GM23338 (cell line): ENCODE measurements at regions not wholly inside any gene's neighbourhood (a gene's known extent, or its start where the extent isn't known, plus 50 kb on each side); places are given as distances from the start of the nearest gene placed in this dataset.

Source experiments
- ATAC-seq: fragments of 200-7000 bp; cut with Tn5 transposase; 3 replicates; pipeline ENCODE4 v1.9.1; 2020
- DNase-seq: peaks from one replicate; pipeline ENCODE4 v3.0.0-alpha.2; 2015; ENCODE audit warnings: low spot score
- H2AFZ ChIP-seq: fragments of 200-600 bp; sonication (generic); 2 replicates; pipeline ENCODE4 v1.8.0; 2016; ENCODE audit warnings: antibody characterized with exemption, mild to moderate bottlenecking, moderate library complexity
- H3F3A ChIP-seq: fragments of 200-600 bp; sonication (generic); replicated peaks from 2 replicates; pipeline ENCODE4 v1.8.0; 2017; ENCODE audit warnings: antibody characterized with exemption, mixed run types, low read depth
- H3K27ac ChIP-seq: fragments of 200-600 bp; sonication (generic); 2 replicates; pipeline ENCODE4 v1.6.1; 2016; ENCODE audit warnings: low read depth
- H3K27me3 ChIP-seq: fragments of 200-600 bp; sonication (generic); 2 replicates; pipeline ENCODE4 v1.8.0; 2016; ENCODE audit warnings: mild to moderate bottlenecking, mixed run types, moderate library complexity; ENCODE audit not compliant: insufficient read depth
- H3K36me3 ChIP-seq: fragments of 200-600 bp; sonication (generic); 2 replicates; pipeline ENCODE4 v1.8.0; 2016; ENCODE audit warnings: mild to moderate bottlenecking; ENCODE audit not compliant: insufficient read depth
- H3K4me1 ChIP-seq: fragments of 200-600 bp; sonication (generic); 2 replicates; pipeline ENCODE4 v1.8.0; 2016; ENCODE audit warnings: mild to moderate bottlenecking, moderate library complexity; ENCODE audit not compliant: insufficient read depth
- H3K4me2 ChIP-seq: fragments of 200-600 bp; sonication (generic); 2 replicates; pipeline ENCODE4 v1.7.1; 2017; ENCODE audit warnings: mixed run types
- H3K4me3 ChIP-seq: fragments of 200-600 bp; sonication (generic); 2 replicates; pipeline ENCODE4 v1.6.1; 2016; ENCODE audit warnings: mixed run types
- H3K79me2 ChIP-seq: fragments of 200-600 bp; sonication (generic); replicated peaks from 2 replicates; pipeline ENCODE4 v1.8.0; 2017; ENCODE audit warnings: mild to moderate bottlenecking; ENCODE audit not compliant: insufficient read depth
- H3K9me2 ChIP-seq: fragments of 200-600 bp; sonication (generic); 2 replicates; pipeline ENCODE4 v1.8.0; 2017; ENCODE audit not compliant: insufficient read depth
- H4K20me1 ChIP-seq: fragments of 200-600 bp; sonication (generic); replicated peaks from 2 replicates; pipeline ENCODE4 v1.8.0; 2017; ENCODE audit warnings: mild to moderate bottlenecking; ENCODE audit not compliant: insufficient read depth
- H3K27ac Mint-ChIP-seq: 2 replicates; pipeline ENCODE4 v1.8.0; 2020; ENCODE audit warnings: inconsistent platforms, mild to moderate bottlenecking, moderate library complexity, mixed read lengths
- H3K27me3 Mint-ChIP-seq: 3 replicates; pipeline ENCODE4 v1.8.0; 2022; ENCODE audit warnings: low read depth, mild to moderate bottlenecking, moderate library complexity, mixed read lengths, inconsistent platforms; ENCODE audit not compliant: insufficient read depth, poor library complexity
- H3K36me3 Mint-ChIP-seq: 3 replicates; pipeline ENCODE4 v1.8.0; 2021; ENCODE audit warnings: low read depth, mild to moderate bottlenecking, inconsistent platforms, moderate library complexity, mixed read lengths
- H3K4me1 Mint-ChIP-seq: 3 replicates; pipeline ENCODE4 v1.8.0; 2020; ENCODE audit warnings: mild to moderate bottlenecking, inconsistent platforms, mixed read lengths
- H3K4me3 Mint-ChIP-seq: 3 replicates; pipeline ENCODE4 v1.8.0; 2021; ENCODE audit warnings: moderate library complexity, mild to moderate bottlenecking, inconsistent platforms, mixed read lengths
- H3K9me3 Mint-ChIP-seq: 3 replicates; pipeline ENCODE4 v1.8.0; 2020; ENCODE audit warnings: moderate library complexity, mild to moderate bottlenecking, inconsistent platforms, mixed read lengths
- CREB1 ChIP-seq: fragments of 250-450 bp; sonication (Bioruptor Pico); IDR thresholded peaks from 2 replicates; pipeline ENCODE4 v1.5.0; 2020; ENCODE audit warnings: low read depth, mild to moderate bottlenecking, moderate library complexity
- CTCF ChIP-seq, 2 experiments: fragments of 200-600 bp in 1 of 2; sonication (generic) in 1 of 2; conservative IDR thresholded peaks; 2 replicates each; pipeline versions ENCODE4 v1.5.1 to v1.6.1; 2016 to 2017; ENCODE audit warnings: antibody characterized with exemption in 2 of 2, low read depth in 2 of 2, mild to moderate bottlenecking in 2 of 2, moderate library complexity in 1 of 2
- ETS1 ChIP-seq: IDR thresholded peaks from 2 replicates; pipeline ENCODE4 v1.6.1; 2016; ENCODE audit warnings: antibody characterized with exemption
- EZH2 ChIP-seq: fragments of 200-600 bp; sonication (generic); IDR thresholded peaks from one replicate; pipeline ENCODE4 v1.8.0; 2017; ENCODE audit warnings: antibody characterized with exemption, mild to moderate bottlenecking, low read depth; ENCODE audit not compliant: unreplicated experiment
- JUNB ChIP-seq: IDR thresholded peaks from one replicate; pipeline ENCODE4 v1.6.1; 2016; ENCODE audit warnings: antibody characterized with exemption; ENCODE audit not compliant: unreplicated experiment
- NANOG ChIP-seq: IDR thresholded peaks from 2 replicates; pipeline ENCODE4 v1.6.1; 2016; ENCODE audit warnings: antibody characterized with exemption, borderline replicate concordance
- POLR2AphosphoS5 ChIP-seq: IDR thresholded peaks from 2 replicates; pipeline ENCODE4 v1.6.1; 2016; ENCODE audit warnings: antibody characterized with exemption, low read depth
- REST ChIP-seq: IDR thresholded peaks from one replicate; pipeline ENCODE4 v1.6.1; 2018; ENCODE audit warnings: antibody characterized with exemption; ENCODE audit not compliant: unreplicated experiment
- ZNF114 ChIP-seq: fragments of 250-450 bp; sonication (Bioruptor Pico); IDR thresholded peaks from 2 replicates; pipeline ENCODE4 v1.5.0; 2020; ENCODE audit warnings: mild to moderate bottlenecking, moderate library complexity
- ZNF462 ChIP-seq: fragments of 250-450 bp; sonication (Bioruptor Pico); IDR thresholded peaks from 2 replicates; pipeline ENCODE4 v1.5.0; 2020; ENCODE audit warnings: mild to moderate bottlenecking, moderate library complexity

- H3K27ac ChIP-seq, result no peak overlapping the region
- no peaks in the 10 kb centered on the region for H3K4me1 ChIP-seq
- H3K27me3 Mint-ChIP-seq, result no peaks in the 10 kb centered on the region
- no peaks in the 10 kb centered on the region for H3K36me3 ChIP-seq
- H3K4me1 Mint-ChIP-seq, result no peaks in the 10 kb centered on the region
- no peaks in the 10 kb centered on the region for H4K20me1 ChIP-seq
- H3K9me2 ChIP-seq, result no peaks in the 10 kb centered on the region
- peak; percentile 100 for ATAC-seq
- H3F3A ChIP-seq, result no peaks in the 10 kb centered on the region
- H3K9me3 Mint-ChIP-seq, result no peaks in the 10 kb centered on the region
- peak overlapping the region; percentile 54; the same call in 1 of the 2 replicates for H2AFZ ChIP-seq
- peak; percentile 66 for TF ChIP-seq ZNF462
- TF ChIP-seq REST, result no peak
- TF ChIP-seq NANOG, result no peak
- no peak for TF ChIP-seq POLR2AphosphoS5
- TF ChIP-seq ETS1, result no peak
- no peak for TF ChIP-seq ZNF114 (CRISPR knock-in tag)
- no peak for TF ChIP-seq CREB1 (CRISPR knock-in tag)
- TF ChIP-seq CTCF (conservative IDR thresholded peaks at IDR 0.05; ENCODE audit: low read depth in 2 of 2), result peak; percentile 62 to 98
- TF ChIP-seq EZH2, result no peak
- no peak for TF ChIP-seq JUNB
- H3K4me3 Mint-ChIP-seq, result no peak overlapping the region
- H3K4me3 ChIP-seq, result no peak overlapping the region
- H3K79me2 ChIP-seq, result no peaks in the 10 kb centered on the region
- H3K27ac Mint-ChIP-seq, result no peak overlapping the region
- H3K4me2 ChIP-seq, result no peak overlapping the region
- DNase-seq, result peak; percentile 80
- no peaks in the 10 kb centered on the region for H3K27me3 ChIP-seq
- no peaks in the 10 kb centered on the region for H3K36me3 Mint-ChIP-seq
These were observed 117.7 kb downstream of the CTH start for GRCh38 chr1:70528590-70529333.
